ENCODE measurements at regions not wholly inside any gene's neighbourhood (a gene's known extent, or its start where the extent isn't known, plus 50 kb on each side); places are given as distances from the start of the nearest gene placed in this dataset.

DNA sequence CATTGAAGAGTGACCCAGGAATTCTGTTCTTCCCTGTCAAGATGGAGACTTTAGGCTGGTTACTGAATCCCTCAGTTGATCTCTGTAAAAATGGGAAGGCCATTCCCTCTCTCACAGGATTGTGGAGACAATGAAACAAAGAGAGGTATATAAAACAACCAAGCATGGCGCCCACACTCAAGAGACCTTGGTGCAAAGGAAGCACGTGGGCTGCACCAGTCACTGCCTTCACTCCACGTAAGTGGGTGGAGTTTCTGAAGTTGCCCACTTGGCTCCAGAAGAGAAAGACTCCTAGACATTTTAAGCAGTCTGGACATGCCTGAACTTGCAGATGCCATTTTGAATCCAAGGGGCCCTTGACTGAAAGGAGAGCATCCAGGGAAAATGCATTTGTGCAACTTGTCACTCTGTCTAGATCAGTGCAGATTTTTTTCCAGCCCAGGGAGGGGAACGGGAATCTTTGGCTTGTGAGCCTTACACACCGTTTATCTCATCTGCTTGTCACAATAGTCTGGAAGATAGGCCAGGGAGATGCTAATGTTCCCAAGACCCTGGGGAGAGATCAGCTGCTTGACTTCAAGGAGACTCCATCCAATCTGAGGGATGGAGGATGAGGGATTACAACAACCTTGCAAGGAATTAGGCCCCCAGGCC lies 96.9 kb upstream of the TBX3 start:
- H3K27me3 Mint-ChIP-seq (ENCODE audit: low read depth), result no peaks in the 10 kb centered on the region
- TF ChIP-seq, protein P1, sequence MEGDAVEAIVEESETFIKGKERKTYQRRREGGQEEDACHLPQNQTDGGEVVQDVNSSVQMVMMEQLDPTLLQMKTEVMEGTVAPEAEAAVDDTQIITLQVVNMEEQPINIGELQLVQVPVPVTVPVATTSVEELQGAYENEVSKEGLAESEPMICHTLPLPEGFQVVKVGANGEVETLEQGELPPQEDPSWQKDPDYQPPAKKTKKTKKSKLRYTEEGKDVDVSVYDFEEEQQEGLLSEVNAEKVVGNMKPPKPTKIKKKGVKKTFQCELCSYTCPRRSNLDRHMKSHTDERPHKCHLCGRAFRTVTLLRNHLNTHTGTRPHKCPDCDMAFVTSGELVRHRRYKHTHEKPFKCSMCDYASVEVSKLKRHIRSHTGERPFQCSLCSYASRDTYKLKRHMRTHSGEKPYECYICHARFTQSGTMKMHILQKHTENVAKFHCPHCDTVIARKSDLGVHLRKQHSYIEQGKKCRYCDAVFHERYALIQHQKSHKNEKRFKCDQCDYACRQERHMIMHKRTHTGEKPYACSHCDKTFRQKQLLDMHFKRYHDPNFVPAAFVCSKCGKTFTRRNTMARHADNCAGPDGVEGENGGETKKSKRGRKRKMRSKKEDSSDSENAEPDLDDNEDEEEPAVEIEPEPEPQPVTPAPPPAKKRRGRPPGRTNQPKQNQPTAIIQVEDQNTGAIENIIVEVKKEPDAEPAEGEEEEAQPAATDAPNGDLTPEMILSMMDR (IDR thresholded peaks at IDR 0.05; ENCODE audit: unreplicated experiment), result no peak
- peaks cover 7% of the 10 kb centered on the region for H3K36me3 Mint-ChIP-seq
- H3K4me3 Mint-ChIP-seq, result no peak overlapping the region
- peaks cover 31% of the 10 kb centered on the region for H3K4me1 Mint-ChIP-seq
- peak overlapping the region; percentile 80 for H3K27ac Mint-ChIP-seq
- DNase-seq (ENCODE audit: low spot score in 2 of 2, unreplicated experiment in 2 of 2), result no peak
- H3K9me3 Mint-ChIP-seq, result peaks cover 4% of the 10 kb centered on the region

DNA sequence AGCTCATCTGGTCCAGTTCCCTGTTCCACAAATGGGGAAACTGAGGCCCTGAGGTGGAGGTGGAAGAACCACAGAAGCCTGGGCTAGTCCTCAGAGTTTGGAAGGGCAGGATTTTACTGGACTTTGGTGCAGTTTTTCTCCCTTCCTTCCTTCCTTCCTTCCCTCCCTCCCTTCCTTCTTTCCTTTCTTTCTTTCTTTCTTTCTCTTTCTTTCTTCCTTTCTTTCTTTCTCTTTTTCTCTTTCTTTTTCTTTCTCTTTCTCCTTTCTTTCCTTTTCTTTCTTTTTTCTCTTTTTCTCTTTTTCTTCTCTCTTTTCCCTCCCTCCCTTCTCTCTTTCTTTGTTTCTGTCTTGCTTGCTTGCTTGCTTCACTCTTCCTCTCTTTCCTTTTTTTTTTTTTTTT lies 95.7 kb upstream of the TBX3 start:
- H3K36me3 Mint-ChIP-seq, result peaks cover 10% of the 10 kb centered on the region
- H3K9me3 Mint-ChIP-seq, result peaks cover 9% of the 10 kb centered on the region

DNA sequence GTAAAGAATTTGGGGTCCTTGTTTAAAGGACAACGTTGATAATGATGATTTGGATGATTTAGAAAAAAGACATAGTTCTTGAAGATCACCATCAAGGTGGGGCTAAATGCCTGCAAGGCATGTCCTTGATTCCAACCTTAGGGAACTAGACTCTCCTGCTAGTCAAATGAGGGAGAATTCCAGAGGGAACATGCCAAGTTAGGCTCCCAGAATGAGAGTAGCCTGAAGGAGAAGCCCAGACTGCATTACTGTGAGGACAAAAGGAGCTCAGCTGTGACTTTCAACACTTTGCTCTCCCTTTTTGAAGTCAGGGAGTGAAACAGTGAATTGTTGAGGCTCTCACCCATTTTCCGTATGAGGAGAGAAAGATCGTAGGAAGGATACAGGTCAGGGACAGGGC lies 95.2 kb upstream of the TBX3 start:
- Mint-ChIP-seq H3K4me1 (peaks cover 24% of the 10 kb centered on the region), H3K27ac (peak overlapping the region; percentile 40), H3K9me3 (peaks cover 9% of the 10 kb centered on the region), H3K4me3 (no peak overlapping the region), H3K36me3 (peaks cover 13% of the 10 kb centered on the region), H3K27me3 (ENCODE audit: low read depth) (no peaks in the 10 kb centered on the region)
- no peak for DNase-seq (ENCODE audit: low spot score in 2 of 2, unreplicated experiment in 2 of 2)
- TF ChIP-seq, protein P1 (IDR thresholded peaks at IDR 0.05; ENCODE audit: unreplicated experiment), result no peak

More for the DNA sequence above, 95.7 kb upstream of the TBX3 start:
- Mint-ChIP-seq H3K4me1 (peaks cover 29% of the 10 kb centered on the region), H3K4me3 (no peak overlapping the region), H3K27ac (peak overlapping the region; percentile 40), H3K27me3 (ENCODE audit: low read depth) (no peaks in the 10 kb centered on the region)
- TF ChIP-seq, protein P1 (IDR thresholded peaks at IDR 0.05; ENCODE audit: unreplicated experiment), result no peak
- DNase-seq (ENCODE audit: low spot score in 2 of 2, unreplicated experiment in 2 of 2), result no peak

DNA sequence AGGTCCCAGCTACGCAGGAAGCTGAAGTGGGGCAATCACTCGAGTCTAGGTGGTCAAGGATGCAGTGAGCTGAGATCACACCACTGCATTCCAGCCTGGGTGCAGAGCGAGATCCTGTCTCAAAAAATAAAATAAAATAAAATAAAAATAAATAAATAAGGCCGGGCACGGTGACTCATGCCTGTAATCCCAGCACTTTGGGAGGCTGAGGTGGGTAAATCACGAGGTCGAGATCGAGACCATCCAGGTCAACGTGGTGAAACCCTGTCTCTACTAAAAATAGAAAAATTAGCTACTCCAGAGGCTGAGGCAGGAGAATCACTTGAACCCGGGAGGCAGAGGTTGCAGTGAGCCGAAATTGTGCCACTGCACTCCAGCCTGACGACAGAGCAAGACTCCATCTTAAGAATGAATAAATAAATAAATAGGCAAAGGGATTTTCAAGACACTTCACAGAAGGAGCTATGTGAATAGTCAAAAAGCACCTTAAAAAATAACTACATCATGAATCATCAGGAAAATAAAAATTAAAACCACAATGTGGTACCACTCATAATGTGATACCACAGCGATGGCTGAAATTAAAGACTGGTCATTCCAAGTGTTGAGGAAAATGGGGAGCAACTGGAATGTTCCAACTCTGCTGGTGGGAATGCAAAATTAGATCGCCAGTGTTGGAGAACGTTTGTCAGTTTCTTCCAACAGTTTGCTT lies 92.9 kb upstream of the TBX3 start:
- no peaks in the 10 kb centered on the region for H3K27me3 Mint-ChIP-seq (ENCODE audit: low read depth)
- TF ChIP-seq, protein P1 (IDR thresholded peaks at IDR 0.05; ENCODE audit: unreplicated experiment), result no peak
- peaks cover 16% of the 10 kb centered on the region for H3K36me3 Mint-ChIP-seq
- peaks cover 9% of the 10 kb centered on the region for H3K9me3 Mint-ChIP-seq
- no peak overlapping the region for H3K27ac Mint-ChIP-seq
- H3K4me1 Mint-ChIP-seq, result peaks cover 14% of the 10 kb centered on the region
- no peak for DNase-seq (ENCODE audit: low spot score in 2 of 2, unreplicated experiment in 2 of 2)
- H3K4me3 Mint-ChIP-seq, result no peak overlapping the region

DNA sequence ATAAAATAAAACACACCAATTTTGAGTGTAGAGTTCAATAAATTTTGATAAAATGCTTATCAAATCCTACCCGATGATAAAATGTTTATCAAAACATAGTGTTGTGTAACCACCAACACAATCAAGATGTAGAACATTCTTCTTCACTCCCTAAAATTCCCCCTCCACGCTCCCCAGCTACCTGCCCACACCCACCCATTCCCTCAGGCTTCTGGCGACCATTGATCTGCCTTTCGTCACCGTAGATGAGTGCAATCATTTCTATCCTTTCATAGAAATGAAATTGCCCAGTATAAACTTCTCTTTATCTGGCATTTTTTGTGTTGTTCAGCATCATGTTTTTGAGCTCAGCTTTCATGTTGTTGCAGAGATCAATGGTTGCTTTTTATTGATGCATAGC lies 90.7 kb upstream of the TBX3 start:
- H3K27ac Mint-ChIP-seq, result peak overlapping the region; percentile 4
- H3K9me3 Mint-ChIP-seq, result peaks cover 12% of the 10 kb centered on the region
- TF ChIP-seq, protein P1 (IDR thresholded peaks at IDR 0.05; ENCODE audit: unreplicated experiment), result no peak
- no peak for DNase-seq (ENCODE audit: low spot score in 2 of 2, unreplicated experiment in 2 of 2)
- H3K4me1 Mint-ChIP-seq, result peaks cover 9% of the 10 kb centered on the region
- H3K27me3 Mint-ChIP-seq (ENCODE audit: low read depth), result no peaks in the 10 kb centered on the region
- peaks cover 19% of the 10 kb centered on the region for H3K36me3 Mint-ChIP-seq
- no peak overlapping the region for H3K4me3 Mint-ChIP-seq
